ENCODE measurements at regions not wholly inside any gene's neighbourhood (a gene's known extent, or its start where the extent isn't known, plus 50 kb on each side); places are given as distances from the start of the nearest gene placed in this dataset.

GRCh38 chr16:26598061-26598460 lies 468.7 kb upstream of the C16orf82 start:
- no peak for DNase-seq (ENCODE audit: low spot score)
- no peak for TF ChIP-seq CTCF (IDR thresholded peaks at IDR 0.05; ENCODE audit: borderline replicate concordance, control extremely low read depth, extremely low read depth, insufficient read depth, missing control alignments)
- in situ Hi-C loops (cut with MboI; ENCODE audit: low sequenced_read_pairs, unreplicated experiment) = no loop called here

- TF ChIP-seq CTCF (IDR thresholded peaks at IDR 0.05; ENCODE audit: borderline replicate concordance, control extremely low read depth, extremely low read depth, insufficient read depth, missing control alignments) = no peak
- in situ Hi-C loops (cut with MboI; ENCODE audit: low sequenced_read_pairs, unreplicated experiment) = no loop called here
- DNase-seq (ENCODE audit: low spot score) = no peak
Observed at GRCh38 chr16:26598998-26599784, 467.5 kb upstream of the C16orf82 start.

DNA sequence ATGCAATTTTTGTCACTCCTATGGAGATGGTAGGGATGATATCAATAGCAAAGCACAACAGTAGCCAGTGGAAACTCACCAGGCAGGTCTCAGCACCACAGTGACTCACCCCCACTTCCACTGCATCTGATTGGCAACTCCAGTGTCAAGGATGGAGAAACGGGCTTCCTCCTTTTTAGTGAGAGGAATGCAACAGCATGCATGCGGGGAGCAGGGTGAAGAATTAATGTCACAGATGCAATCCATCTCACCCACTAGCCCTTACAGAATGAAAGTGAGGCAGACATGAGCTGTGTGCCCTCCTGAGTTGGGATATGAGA lies 467.0 kb upstream of the C16orf82 start:
- no peak for TF ChIP-seq CTCF (IDR thresholded peaks at IDR 0.05; ENCODE audit: borderline replicate concordance, control extremely low read depth, extremely low read depth, insufficient read depth, missing control alignments)
- DNase-seq (ENCODE audit: low spot score) = no peak
- in situ Hi-C loops (cut with MboI; ENCODE audit: low sequenced_read_pairs, unreplicated experiment) = no loop called here

DNA sequence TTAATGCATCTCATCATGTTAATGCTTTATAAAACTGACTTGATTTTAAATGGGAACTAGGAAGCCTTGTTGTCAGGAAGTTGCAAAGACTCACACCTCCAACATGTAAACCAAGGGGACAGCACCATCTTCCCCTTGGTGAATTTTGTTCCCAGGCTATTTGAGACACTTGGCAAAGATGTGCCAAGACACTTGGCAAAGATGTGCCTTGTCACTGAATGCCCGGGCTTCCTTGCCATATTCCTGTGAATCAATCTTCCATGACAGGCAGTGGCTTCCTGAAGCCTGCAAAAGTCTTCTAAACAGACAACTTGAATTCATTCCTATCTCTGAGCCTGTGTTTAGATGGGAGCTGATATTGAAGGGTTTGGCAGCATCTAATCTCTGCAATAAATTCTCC lies 465.4 kb upstream of the C16orf82 start:
- TF ChIP-seq CTCF (IDR thresholded peaks at IDR 0.05; ENCODE audit: borderline replicate concordance, control extremely low read depth, extremely low read depth, insufficient read depth, missing control alignments) = no peak
- DNase-seq (ENCODE audit: low spot score) = no peak
- in situ Hi-C loops (cut with MboI; ENCODE audit: low sequenced_read_pairs, unreplicated experiment) = no loop called here

DNA sequence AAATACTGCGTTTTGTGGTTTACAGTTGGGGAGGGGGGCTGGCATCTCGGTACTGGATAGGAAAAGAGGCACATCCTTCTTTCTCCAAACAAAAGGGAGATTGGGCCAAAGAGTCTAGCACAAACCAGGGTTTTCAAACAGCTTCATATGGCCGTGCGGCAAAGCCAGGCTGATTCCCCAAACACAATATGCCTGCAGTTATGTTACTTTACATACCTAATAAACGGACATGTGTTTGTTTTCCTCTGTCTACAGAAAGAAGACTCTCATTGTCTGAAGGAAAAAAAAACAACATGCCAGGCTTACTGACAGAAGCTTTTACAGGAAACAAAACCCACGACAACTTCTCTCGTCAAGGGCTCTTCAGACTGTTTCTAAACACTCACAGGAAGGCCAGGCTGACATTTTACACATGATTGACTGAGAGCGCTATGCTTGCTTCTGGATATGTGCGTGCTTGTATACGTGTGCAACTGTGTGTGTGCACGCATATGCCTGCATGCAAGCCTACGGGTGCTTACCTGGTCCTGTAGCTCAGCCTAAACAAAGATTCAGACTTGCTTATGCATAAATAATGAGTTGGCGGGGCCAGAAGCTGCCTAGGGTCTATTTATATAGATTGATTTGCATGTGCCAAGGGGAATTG lies 461.0 kb upstream of the C16orf82 start:
- no peak for DNase-seq (ENCODE audit: low spot score)
- in situ Hi-C loops (cut with MboI; ENCODE audit: low sequenced_read_pairs, unreplicated experiment) = no loop called here
- no peak for TF ChIP-seq CTCF (IDR thresholded peaks at IDR 0.05; ENCODE audit: borderline replicate concordance, control extremely low read depth, extremely low read depth, insufficient read depth, missing control alignments)

GRCh38 chr16:26606381-26607150 lies 460.2 kb upstream of the C16orf82 start:
- no peak for TF ChIP-seq CTCF (IDR thresholded peaks at IDR 0.05; ENCODE audit: borderline replicate concordance, control extremely low read depth, extremely low read depth, insufficient read depth, missing control alignments)
- in situ Hi-C loops (cut with MboI; ENCODE audit: low sequenced_read_pairs, unreplicated experiment) = no loop called here
- DNase-seq (ENCODE audit: low spot score) = no peak

Measured in GM13976 (cell line).